ENCODE measurements at regions not wholly inside any gene's neighbourhood (a gene's known extent, or its start where the extent isn't known, plus 50 kb on each side); places are given as distances from the start of the nearest gene placed in this dataset.

DNA sequence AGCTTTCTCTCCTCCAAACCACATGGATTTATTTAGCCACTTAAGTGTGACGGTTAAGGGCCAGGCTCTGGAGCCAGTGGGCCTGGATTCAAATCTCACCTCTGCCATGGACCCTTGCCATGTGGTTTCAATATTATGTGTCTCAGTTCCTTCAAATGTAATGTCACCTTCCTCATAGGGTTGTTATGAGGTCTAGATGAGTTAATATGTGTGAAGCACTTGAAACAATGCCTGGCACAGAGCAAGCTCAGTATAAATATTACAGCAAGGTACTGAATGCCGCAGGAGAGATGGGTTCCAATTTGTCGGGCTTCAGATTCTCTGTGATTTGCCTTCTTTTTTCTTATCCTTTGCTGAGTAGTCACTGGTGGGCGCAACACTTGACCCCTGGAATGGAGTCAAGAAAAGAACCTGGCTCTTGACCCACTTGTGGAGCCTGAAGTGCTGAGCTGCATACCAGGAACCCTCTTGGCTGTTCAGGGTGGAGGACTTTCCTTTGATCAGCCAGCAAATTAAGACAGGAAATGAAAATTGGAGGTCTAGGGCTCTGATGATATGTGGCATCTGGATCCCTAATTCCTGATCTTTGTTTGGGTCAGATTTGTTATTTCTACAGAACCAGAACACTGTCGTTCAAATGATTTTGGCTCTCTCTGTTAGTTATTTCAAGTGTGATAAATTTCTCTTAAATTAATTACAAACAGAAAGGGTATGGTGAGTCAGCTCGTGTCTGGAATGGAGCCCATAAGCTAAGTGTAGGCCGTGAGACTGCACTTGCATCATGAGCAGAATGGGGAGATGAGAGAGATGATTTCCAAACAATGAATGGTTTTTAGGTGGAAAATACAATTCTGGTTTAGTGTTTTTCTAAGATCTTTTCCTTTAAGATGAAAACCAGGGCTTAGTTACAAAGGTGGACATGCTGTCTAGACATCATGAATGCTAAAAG, 293.0 kb downstream of the KCNS3 start:
- Mint-ChIP-seq H3K27ac (no peak overlapping the region), H3K36me3 (ENCODE audit: low read depth) (no peaks in the 10 kb centered on the region), H3K4me3 (no peak overlapping the region), H3K27me3 (ENCODE audit: low read depth) (no peaks in the 10 kb centered on the region), H3K4me1 (no peaks in the 10 kb centered on the region), H3K9me3 (peaks cover 6% of the 10 kb centered on the region)
- TF ChIP-seq, protein P1, sequence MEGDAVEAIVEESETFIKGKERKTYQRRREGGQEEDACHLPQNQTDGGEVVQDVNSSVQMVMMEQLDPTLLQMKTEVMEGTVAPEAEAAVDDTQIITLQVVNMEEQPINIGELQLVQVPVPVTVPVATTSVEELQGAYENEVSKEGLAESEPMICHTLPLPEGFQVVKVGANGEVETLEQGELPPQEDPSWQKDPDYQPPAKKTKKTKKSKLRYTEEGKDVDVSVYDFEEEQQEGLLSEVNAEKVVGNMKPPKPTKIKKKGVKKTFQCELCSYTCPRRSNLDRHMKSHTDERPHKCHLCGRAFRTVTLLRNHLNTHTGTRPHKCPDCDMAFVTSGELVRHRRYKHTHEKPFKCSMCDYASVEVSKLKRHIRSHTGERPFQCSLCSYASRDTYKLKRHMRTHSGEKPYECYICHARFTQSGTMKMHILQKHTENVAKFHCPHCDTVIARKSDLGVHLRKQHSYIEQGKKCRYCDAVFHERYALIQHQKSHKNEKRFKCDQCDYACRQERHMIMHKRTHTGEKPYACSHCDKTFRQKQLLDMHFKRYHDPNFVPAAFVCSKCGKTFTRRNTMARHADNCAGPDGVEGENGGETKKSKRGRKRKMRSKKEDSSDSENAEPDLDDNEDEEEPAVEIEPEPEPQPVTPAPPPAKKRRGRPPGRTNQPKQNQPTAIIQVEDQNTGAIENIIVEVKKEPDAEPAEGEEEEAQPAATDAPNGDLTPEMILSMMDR (IDR thresholded peaks at IDR 0.05; ENCODE audit: unreplicated experiment in 3 of 3), result no peak

- Mint-ChIP-seq H3K9me3 (peaks cover 7% of the 10 kb centered on the region), H3K4me1 (no peaks in the 10 kb centered on the region), H3K36me3 (ENCODE audit: low read depth) (no peaks in the 10 kb centered on the region), H3K4me3 (no peak overlapping the region), H3K27ac (no peak overlapping the region), H3K27me3 (ENCODE audit: low read depth) (no peaks in the 10 kb centered on the region)
- TF ChIP-seq, protein P1 (IDR thresholded peaks at IDR 0.05; ENCODE audit: unreplicated experiment in 3 of 3), result no peak
These were observed 292.2 kb downstream of the KCNS3 start for GRCh38 chr2:18170642-18171041.

DNA sequence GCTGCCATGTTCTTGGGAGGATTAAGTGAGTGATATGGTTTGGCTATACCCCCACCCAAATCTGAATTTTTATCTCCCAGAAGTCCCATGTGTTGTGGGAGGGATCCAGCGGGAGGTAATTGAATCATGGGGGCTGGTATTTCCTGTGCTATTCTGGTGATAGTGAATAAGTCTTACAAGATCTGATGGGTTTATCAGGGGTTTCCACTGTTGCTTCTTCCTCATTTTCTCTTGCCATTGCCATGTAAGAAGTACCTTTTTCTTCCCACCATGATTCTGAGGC, 291.4 kb downstream of the KCNS3 start:
- H3K27ac Mint-ChIP-seq, result no peak overlapping the region
- no peaks in the 10 kb centered on the region for H3K4me1 Mint-ChIP-seq
- H3K36me3 Mint-ChIP-seq (ENCODE audit: low read depth), result no peaks in the 10 kb centered on the region
- peaks cover 7% of the 10 kb centered on the region for H3K27me3 Mint-ChIP-seq (ENCODE audit: low read depth)
- peaks cover 13% of the 10 kb centered on the region for H3K9me3 Mint-ChIP-seq
- TF ChIP-seq, protein P1 (IDR thresholded peaks at IDR 0.05; ENCODE audit: unreplicated experiment in 3 of 3), result no peak
- no peak overlapping the region for H3K4me3 Mint-ChIP-seq

GRCh38 chr2:18169121-18169892, 290.8 kb downstream of the KCNS3 start:
- Mint-ChIP-seq H3K9me3 (peaks cover 15% of the 10 kb centered on the region), H3K4me3 (no peak overlapping the region), H3K4me1 (no peaks in the 10 kb centered on the region), H3K27me3 (ENCODE audit: low read depth) (peaks cover 9% of the 10 kb centered on the region), H3K36me3 (ENCODE audit: low read depth) (no peaks in the 10 kb centered on the region), H3K27ac (no peak overlapping the region)
- TF ChIP-seq, protein P1 (IDR thresholded peaks at IDR 0.05; ENCODE audit: unreplicated experiment in 3 of 3), result no peak

- H3K27ac Mint-ChIP-seq, result no peak overlapping the region
- H3K27me3 Mint-ChIP-seq (ENCODE audit: low read depth), result peaks cover 9% of the 10 kb centered on the region
- peaks cover 20% of the 10 kb centered on the region for H3K9me3 Mint-ChIP-seq
- no peaks in the 10 kb centered on the region for H3K4me1 Mint-ChIP-seq
- TF ChIP-seq, protein P1 (IDR thresholded peaks at IDR 0.05; ENCODE audit: unreplicated experiment in 3 of 3), result no peak
- H3K36me3 Mint-ChIP-seq (ENCODE audit: low read depth), result no peaks in the 10 kb centered on the region
- no peak overlapping the region for H3K4me3 Mint-ChIP-seq
These were observed 289.4 kb downstream of the KCNS3 start for GRCh38 chr2:18167871-18168270.
